Vagina (tissue), 2 donors: ENCODE measurements at regions not wholly inside any gene's neighbourhood (a gene's known extent, or its start where the extent isn't known, plus 50 kb on each side); places are given as distances from the start of the nearest gene placed in this dataset.

ENCODE experiments used
- DNase-seq, 2 donors: peaks; one replicate each; pipeline ENCODE4 v3.0.0-alpha.2; 2017; ENCODE audit errors: extremely low spot score in 2 of 2
- H3K27ac ChIP-seq: fragments of 200-600 bp; sonication (generic); one replicate; pipeline ENCODE4 v1.5.1; 2019
- H3K27me3 ChIP-seq: fragments of 200-600 bp; sonication (generic); one replicate; pipeline ENCODE4 v1.5.1; 2019
- H3K36me3 ChIP-seq, 2 donors: fragments of 200-600 bp; sonication (generic); one replicate each; pipeline ENCODE4 v1.5.1; 2017 to 2019
- H3K4me1 ChIP-seq: fragments of 200-600 bp; sonication (generic); one replicate; pipeline ENCODE4 v1.5.1; 2019
- H3K4me3 ChIP-seq, 2 donors: fragments of 200-600 bp; sonication (generic); 1 replicate in 1 of 2; 2 replicates in 1 of 2; pipeline ENCODE4 v1.5.1; 2016 to 2019
- H3K9me3 ChIP-seq: fragments of 200-600 bp; sonication (generic); one replicate; pipeline ENCODE4 v1.5.1; 2019
- CTCF ChIP-seq, 3 experiments: fragments of 450-650 bp in 2 of 3; fragments of 200-600 bp in 1 of 3; sonication (generic) in 1 of 3; IDR thresholded peaks; one replicate each; pipeline ENCODE4 v1.5.1; 2017 to 2019; ENCODE audit warnings: antibody characterized with exemption in 3 of 3, mild to moderate bottlenecking in 2 of 3, moderate library complexity in 2 of 3
- POLR2A ChIP-seq, 2 donors: fragments of 450-650 bp; IDR thresholded peaks; one replicate each; pipeline ENCODE4 v1.6.1; 2017; ENCODE audit warnings: antibody characterized with exemption in 2 of 2, mild to moderate bottlenecking in 2 of 2, moderate library complexity in 2 of 2
- POLR2AphosphoS5 ChIP-seq, 2 donors: sonication (generic); formaldehyde crosslinking; IDR thresholded peaks; one replicate each; pipeline ENCODE4 v1.9.0; 2017; ENCODE audit warnings: antibody characterized with exemption in 2 of 2, mild to moderate bottlenecking in 2 of 2, low read depth in 1 of 2; ENCODE audit not compliant: insufficient read depth in 1 of 2
- intact Hi-C: fragments of 100-400 bp; cut with DNase I; formaldehyde crosslinking; loops from one replicate; pipeline ENCODE4 v1.15.1; 2023

- H3K4me3 ChIP-seq: no peak overlapping the region
- no peaks in the 10 kb centered on the region for H3K36me3 ChIP-seq
- no peaks in the 10 kb centered on the region for H3K9me3 ChIP-seq
- no peaks in the 10 kb centered on the region for H3K27me3 ChIP-seq
- H3K4me1 ChIP-seq: no peaks in the 10 kb centered on the region
- no peak for TF ChIP-seq POLR2AphosphoS5 (IDR thresholded peaks at IDR 0.05; ENCODE audit: insufficient read depth in 1 of 2, low read depth in 1 of 2)
- no peak for TF ChIP-seq POLR2A (IDR thresholded peaks at IDR 0.05)
- intact Hi-C loops: no loop called here
- no peak for DNase-seq
- no peak overlapping the region for H3K27ac ChIP-seq
Measured at GRCh38 chr10:107317592-107317991, 153.1 kb upstream of the SORCS1 start.

GRCh38 chr10:107303203-107303602, 138.7 kb upstream of the SORCS1 start:
- H3K9me3 ChIP-seq: no peaks in the 10 kb centered on the region
- H3K4me3 ChIP-seq: no peak overlapping the region
- H3K4me1 ChIP-seq: no peaks in the 10 kb centered on the region
- no peaks in the 10 kb centered on the region for H3K36me3 ChIP-seq
- DNase-seq: no peak
- TF ChIP-seq POLR2AphosphoS5 (IDR thresholded peaks at IDR 0.05; ENCODE audit: insufficient read depth in 1 of 2, low read depth in 1 of 2): no peak
- no peak for TF ChIP-seq CTCF (IDR thresholded peaks at IDR 0.05)
- TF ChIP-seq POLR2A (IDR thresholded peaks at IDR 0.05): no peak
- no peaks in the 10 kb centered on the region for H3K27me3 ChIP-seq
- intact Hi-C loops: no loop called here
- no peak overlapping the region for H3K27ac ChIP-seq

- Histone ChIP-seq H3K27ac (no peak overlapping the region), H3K27me3 (no peaks in the 10 kb centered on the region), H3K9me3 (no peaks in the 10 kb centered on the region), H3K4me1 (no peaks in the 10 kb centered on the region), H3K4me3 (no peak overlapping the region), H3K36me3 (no peaks in the 10 kb centered on the region)
- intact Hi-C loops: no loop called here
- DNase-seq: no peak
- TF ChIP-seq POLR2A (IDR thresholded peaks at IDR 0.05) (no peak), POLR2AphosphoS5 (IDR thresholded peaks at IDR 0.05; ENCODE audit: insufficient read depth in 1 of 2, low read depth in 1 of 2) (no peak), CTCF (IDR thresholded peaks at IDR 0.05) (no peak)
Measured at GRCh38 chr10:107299606-107300005, 135.1 kb upstream of the SORCS1 start.

GRCh38 chr10:107284187-107284586, 119.7 kb upstream of the SORCS1 start:
- DNase-seq: no peak
- Histone ChIP-seq H3K4me1 (no peaks in the 10 kb centered on the region), H3K27ac (no peak overlapping the region), H3K4me3 (no peak overlapping the region), H3K36me3 (no peaks in the 10 kb centered on the region), H3K9me3 (no peaks in the 10 kb centered on the region), H3K27me3 (no peaks in the 10 kb centered on the region)
- intact Hi-C loops: no loop called here
- TF ChIP-seq POLR2A (IDR thresholded peaks at IDR 0.05) (no peak), CTCF (IDR thresholded peaks at IDR 0.05) (no peak), POLR2AphosphoS5 (IDR thresholded peaks at IDR 0.05; ENCODE audit: insufficient read depth in 1 of 2, low read depth in 1 of 2) (no peak)

- no peak overlapping the region for H3K27ac ChIP-seq
- no peaks in the 10 kb centered on the region for H3K4me1 ChIP-seq
- DNase-seq: no peak
- TF ChIP-seq POLR2AphosphoS5 (IDR thresholded peaks at IDR 0.05; ENCODE audit: insufficient read depth in 1 of 2, low read depth in 1 of 2) (no peak), POLR2A (IDR thresholded peaks at IDR 0.05) (no peak), CTCF (IDR thresholded peaks at IDR 0.05) (no peak)
- H3K9me3 ChIP-seq: no peaks in the 10 kb centered on the region
- no peak overlapping the region for H3K4me3 ChIP-seq
- no peaks in the 10 kb centered on the region for H3K36me3 ChIP-seq
- intact Hi-C loops: no loop called here
- no peaks in the 10 kb centered on the region for H3K27me3 ChIP-seq
Measured at GRCh38 chr10:107280293-107280692, 115.8 kb upstream of the SORCS1 start.

- no peaks in the 10 kb centered on the region for H3K36me3 ChIP-seq
- intact Hi-C loops: no loop called here
- no peak for DNase-seq
- H3K4me1 ChIP-seq: no peaks in the 10 kb centered on the region
- no peaks in the 10 kb centered on the region for H3K27me3 ChIP-seq
- H3K4me3 ChIP-seq: no peak overlapping the region
- TF ChIP-seq POLR2AphosphoS5 (IDR thresholded peaks at IDR 0.05; ENCODE audit: insufficient read depth in 1 of 2, low read depth in 1 of 2) (no peak), CTCF (IDR thresholded peaks at IDR 0.05) (no peak), POLR2A (IDR thresholded peaks at IDR 0.05) (no peak)
- H3K27ac ChIP-seq: no peak overlapping the region
- H3K9me3 ChIP-seq: no peaks in the 10 kb centered on the region
Measured at GRCh38 chr10:107277591-107277990, 113.1 kb upstream of the SORCS1 start.
